ENCODE measurements at regions not wholly inside any gene's neighbourhood (a gene's known extent, or its start where the extent isn't known, plus 50 kb on each side); places are given as distances from the start of the nearest gene placed in this dataset.

- TF ChIP-seq EZH2 (IDR thresholded peaks at IDR 0.05; ENCODE audit: borderline replicate concordance, low read length) (no peak), CTCF (conservative IDR thresholded peaks at IDR 0.05 in 1 of 2, IDR thresholded peaks at IDR 0.05 in 1 of 2; ENCODE audit: extremely low read depth in 1 of 2, insufficient read depth in 1 of 2, low read depth in 1 of 2, low read length in 2 of 2) (no peak)
Observed at GRCh38 chr9:129397335-129397734, 219.3 kb upstream of the IER5L start.

Measured in mammary epithelial cell (primary cell).